K562 (cell line): ENCODE measurements at regions not wholly inside any gene's neighbourhood (a gene's known extent, or its start where the extent isn't known, plus 50 kb on each side); places are given as distances from the start of the nearest gene placed in this dataset.

Experiments
- ATAC-seq: fragments of 200-7000 bp; cut with Tn5 transposase; 3 replicates; pipeline ENCODE4 v1.9.1; 2020; ENCODE audit warnings: moderate library complexity
- BruUV-seq: library from RNA; stranded (reverse); fragments of 400-500 nt; replicated peaks from 2 replicates; lab custom pipeline; 2021; lab: Mats Ljungman, UMichigan
- CTCF ChIA-PET: fragments of 300-600 bp; formaldehyde crosslinking; extraction: SDS; loops from one replicate; lab custom pipeline; 2021; ENCODE audit warnings: low intra/inter-chr PET ratio; lab: Yijun Ruan, JAX
- POLR2A ChIA-PET: fragments of 300-600, 350-650 bp; sonication (Branson Sonifier 250); formaldehyde crosslinking; extraction: SDS; loops from one replicate; lab custom pipeline; 2021; ENCODE audit warnings: antibody characterized with exemption, inconsistent platforms; lab: Yijun Ruan, JAX
- DNase-seq, 4 experiments: peaks; one replicate each; pipeline versions ENCODE4 v3.0.0 to v3.0.0-alpha.2; 2011 to 2018; ENCODE audit warnings: low spot score in 3 of 4, mixed read lengths in 3 of 4; ENCODE audit errors: extremely low read depth in 1 of 4
- FAIRE-seq: peaks from 2 replicates; lab custom pipeline; 2011; peaks lifted over from hg19 to GRCh38; lab: Jason Lieb, UNC
- H2AFZ ChIP-seq: 2 replicates; pipeline ENCODE4 v1.6.0; 2011; ENCODE audit warnings: low read depth, low read length, control low read depth, inconsistent platforms
- H3K27ac ChIP-seq: fragments of 200-600 bp; 3 replicates; pipeline ENCODE4 v1.8.0; 2011; ENCODE audit warnings: low read depth, mild to moderate bottlenecking, control low read depth, inconsistent platforms, low read length, moderate library complexity, mixed read lengths; ENCODE audit errors: extremely low read depth
- H3K27me3 ChIP-seq, 2 experiments: fragments of 300-600 bp in 1 of 2; 2 replicates in 1 of 2; 3 replicates in 1 of 2; pipeline versions ENCODE4 v1.6.0 to v1.8.0; 2011; ENCODE audit warnings: inconsistent platforms in 2 of 2, low read length in 2 of 2, mild to moderate bottlenecking in 1 of 2, mixed read lengths in 1 of 2, moderate library complexity in 1 of 2; ENCODE audit not compliant: control insufficient read depth in 2 of 2, insufficient read depth in 2 of 2
- H3K36me3 ChIP-seq: fragments of 300-600 bp; 3 replicates; pipeline ENCODE4 v1.8.0; 2011; ENCODE audit warnings: mild to moderate bottlenecking, low read length, inconsistent platforms; ENCODE audit not compliant: control insufficient read depth, insufficient read depth
- H3K4me1 ChIP-seq, 2 experiments: fragments of 200-600 bp in 1 of 2; replicated peaks in 1 of 2; 2 replicates in 1 of 2; 3 replicates in 1 of 2; pipeline versions ENCODE4 v1.5.1 to v1.8.0; 2011; ENCODE audit warnings: inconsistent platforms in 2 of 2, low read length in 2 of 2, mild to moderate bottlenecking in 1 of 2, mixed read lengths in 1 of 2, moderate library complexity in 1 of 2; ENCODE audit not compliant: control insufficient read depth in 2 of 2, insufficient read depth in 2 of 2
- H3K4me2 ChIP-seq: 2 replicates; pipeline ENCODE4 v1.6.1; 2011; ENCODE audit warnings: low read length, control low read depth, inconsistent platforms, mixed read lengths; ENCODE audit not compliant: insufficient read depth
- H3K4me3 ChIP-seq: fragments of 200-600 bp; sonication (generic), shearing (Covaris generic); 2 replicates; pipeline ENCODE4 v1.5.1; 2016; ENCODE audit warnings: control low read depth, inconsistent platforms
- H3K79me2 ChIP-seq: fragments of 200-600 bp; 3 replicates; pipeline ENCODE4 v1.8.0; 2011; ENCODE audit warnings: low read length, inconsistent platforms; ENCODE audit not compliant: control insufficient read depth, insufficient read depth
- H3K9ac ChIP-seq, 2 experiments: 2 replicates each; pipeline versions ENCODE4 v1.6.0 to v1.6.1; 2011; ENCODE audit warnings: low read depth in 2 of 2, low read length in 2 of 2, control low read depth in 1 of 2, inconsistent platforms in 1 of 2, mild to moderate bottlenecking in 1 of 2, mixed read lengths in 1 of 2; ENCODE audit not compliant: insufficient read depth in 1 of 2
- H3K9me1 ChIP-seq: one replicate; pipeline ENCODE4 v1.6.0; 2011; ENCODE audit warnings: inconsistent platforms, mild to moderate bottlenecking, low read length, moderate library complexity; ENCODE audit not compliant: control insufficient read depth, insufficient read depth
- H3K9me3 ChIP-seq: replicated peaks from 2 replicates; pipeline ENCODE4 v1.5.1; 2011; ENCODE audit warnings: low read depth, low read length, inconsistent platforms; ENCODE audit not compliant: control insufficient read depth, insufficient read depth
- H4K20me1 ChIP-seq: replicated peaks from 2 replicates; pipeline ENCODE4 v1.6.1; 2011; ENCODE audit warnings: low read length, inconsistent platforms, mixed read lengths; ENCODE audit not compliant: control insufficient read depth, insufficient read depth
- DMBX1 ChIP-seq: fragments of 250-450 bp; sonication (Bioruptor Pico); IDR thresholded peaks from 2 replicates; pipeline ENCODE4 v1.8.0; 2022; ENCODE audit warnings: inconsistent platforms, mild to moderate bottlenecking, moderate library complexity, borderline replicate concordance
- MTF1 ChIP-seq: fragments of 250-450 bp; sonication (Bioruptor Pico); IDR thresholded peaks from 2 replicates; pipeline ENCODE4 v1.9.0; 2021; ENCODE audit warnings: moderate library complexity, mild to moderate bottlenecking, inconsistent platforms, borderline replicate concordance
- NCOA2 ChIP-seq, 2 experiments: fragments of 450-650 bp; IDR thresholded peaks; 2 replicates each; pipeline ENCODE4 v1.6.1; 2018; ENCODE audit warnings: mild to moderate bottlenecking in 2 of 2, moderate library complexity in 1 of 2; ENCODE audit not compliant: partially characterized antibody in 2 of 2
- POLR2AphosphoS2 ChIP-seq: IDR thresholded peaks from 2 replicates; pipeline ENCODE4 v1.6.1; 2012; ENCODE audit warnings: low read length, improper control_type of control experiment
- PYGO2 ChIP-seq: fragments of 450-650 bp; IDR thresholded peaks from 2 replicates; pipeline ENCODE4 v1.6.1; 2016; ENCODE audit warnings: mild to moderate bottlenecking, missing genetic modification characterization, moderate library complexity, missing compliant biosample characterization
- RBM25 ChIP-seq: fragments of 200-400 bp; formaldehyde crosslinking; IDR thresholded peaks from 2 replicates; pipeline ENCODE4 v1.6.1; 2018; ENCODE audit warnings: low read length, low read depth, moderate library complexity; ENCODE audit not compliant: severe bottlenecking
- ZC3H8 ChIP-seq: fragments of 450-650 bp; IDR thresholded peaks from 2 replicates; pipeline ENCODE4 v1.6.1; 2017
- ZNF764 ChIP-seq: fragments of 250-450 bp; sonication (Bioruptor Pico); IDR thresholded peaks from 2 replicates; pipeline ENCODE4 v1.4.0; 2020; ENCODE audit warnings: low read depth, mild to moderate bottlenecking, moderate library complexity
- WGBS: fragments of 100-300 bp; shearing (Covaris generic); methylation state at CpG from one replicate; pipeline ENCODE4 v1.1.6; 2016; ENCODE audit warnings: low coverage, mixed read lengths; ENCODE audit not compliant: insufficient coverage; ENCODE audit errors: missing lambda C conversion rate; 5-methylcytosine and 5-hydroxymethylcytosine counted together
- in situ Hi-C: fragments of 300-500 bp; cut with MboI; formaldehyde crosslinking; loops from 4 replicates; pipeline ENCODE4 v1.15.0; 2018; ENCODE audit warnings: inconsistent platforms, mixed read lengths
- intact Hi-C: fragments of 100-400 bp; cut with micrococcal nuclease; formaldehyde crosslinking; loops from 2 replicates; pipeline ENCODE4 v1.14.2; 2022

DNA sequence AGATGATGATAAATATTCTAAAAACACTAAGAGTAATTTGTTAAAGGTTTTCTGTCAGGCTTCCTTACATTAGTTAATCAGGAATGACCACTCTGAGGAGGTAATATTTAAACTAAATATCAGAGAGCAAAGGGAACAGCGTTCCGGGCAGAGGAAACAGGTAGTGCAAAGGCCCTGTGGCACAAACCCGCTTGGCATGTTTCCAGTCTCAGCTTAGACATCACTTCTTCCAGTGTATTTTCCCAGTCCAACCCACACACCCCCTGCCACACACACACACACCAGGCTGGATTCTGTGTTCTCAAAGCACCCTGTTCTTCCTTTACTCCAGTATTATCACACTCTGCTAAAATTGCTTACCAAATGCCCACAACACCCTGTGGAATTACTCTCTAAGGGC, 247.1 kb downstream of the RPS29 start:
- H3K4me3 ChIP-seq, result no peak overlapping the region
- H3K79me2 ChIP-seq, result no peaks in the 10 kb centered on the region
- in situ Hi-C loops, result no loop called here
- no peaks in the 10 kb centered on the region for H3K27me3 ChIP-seq
- no peak for DNase-seq
- no peak for FAIRE-seq
- no TSS peak for BruUV-seq
- H3K9me3 ChIP-seq, result no peaks in the 10 kb centered on the region
- no peak overlapping the region for H2AFZ ChIP-seq
- no peaks in the 10 kb centered on the region for H3K4me1 ChIP-seq
- no peak overlapping the region for H3K9ac ChIP-seq
- no peaks in the 10 kb centered on the region for H3K36me3 ChIP-seq
- ChIA-PET CTCF (no interaction called here), POLR2A (no interaction called here)
- WGBS, result 0% methylated on average over 3 of the region's 3 CpGs
- H3K27ac ChIP-seq, result no peak overlapping the region
- intact Hi-C loops, result no loop called here
- no peak overlapping the region for H3K4me2 ChIP-seq
- TF ChIP-seq MTF1 (CRISPR knock-in tag) (no peak), DMBX1 (no peak), RBM25 (peak; percentile 58)
- no peak for ATAC-seq
- no peaks in the 10 kb centered on the region for H4K20me1 ChIP-seq
- H3K9me1 ChIP-seq, result no peaks in the 10 kb centered on the region

DNA sequence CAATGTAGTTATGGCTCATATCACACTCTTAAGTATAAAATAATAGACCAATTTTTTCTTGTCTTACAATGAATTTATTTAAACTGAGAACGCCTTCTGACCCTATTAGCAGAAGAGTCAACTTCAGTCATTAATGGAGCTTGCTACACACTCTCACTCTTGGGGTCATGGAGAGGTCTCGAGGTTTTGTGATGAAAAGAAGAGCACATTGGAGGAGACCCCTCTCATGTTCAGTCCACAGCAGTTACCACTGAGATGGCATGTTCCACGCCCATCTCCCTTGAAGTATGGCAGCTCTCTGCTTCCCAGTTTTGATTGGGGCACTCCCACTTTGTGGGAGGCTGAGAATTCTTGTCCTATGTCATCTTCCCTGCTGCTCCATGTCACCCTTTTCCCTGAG, 266.4 kb downstream of the RPS29 start:
- no peaks in the 10 kb centered on the region for H3K9me1 ChIP-seq
- H3K4me3 ChIP-seq, result no peak overlapping the region
- H2AFZ ChIP-seq, result no peak overlapping the region
- in situ Hi-C loops, result no loop called here
- TF ChIP-seq NCOA2 (IDR thresholded peaks at IDR 0.05; ENCODE audit: partially characterized antibody in 2 of 2) (no peak), ZC3H8 (no peak), PYGO2 (tag) (no peak), ZNF764 (CRISPR knock-in tag) (no peak), POLR2AphosphoS2 (no peak)
- ChIA-PET CTCF (no interaction called here), POLR2A (no interaction called here)
- H3K36me3 ChIP-seq, result no peaks in the 10 kb centered on the region
- no peaks in the 10 kb centered on the region for H3K79me2 ChIP-seq
- no peak for ATAC-seq
- no TSS peak for BruUV-seq
- intact Hi-C loops, result no loop called here
- no peak overlapping the region for H3K4me2 ChIP-seq
- H3K9ac ChIP-seq, result no peak overlapping the region
- no peaks in the 10 kb centered on the region for H3K27me3 ChIP-seq
- DNase-seq, result no peak
- WGBS, result 0% methylated on average over 3 of the region's 3 CpGs
- no peaks in the 10 kb centered on the region for H4K20me1 ChIP-seq
- FAIRE-seq, result no peak
- no peak overlapping the region for H3K27ac ChIP-seq
- no peaks in the 10 kb centered on the region for H3K4me1 ChIP-seq
- no peaks in the 10 kb centered on the region for H3K9me3 ChIP-seq
